ENCODE measurements at regions not wholly inside any gene's neighbourhood (a gene's known extent, or its start where the extent isn't known, plus 50 kb on each side); places are given as distances from the start of the nearest gene placed in this dataset.

DNA sequence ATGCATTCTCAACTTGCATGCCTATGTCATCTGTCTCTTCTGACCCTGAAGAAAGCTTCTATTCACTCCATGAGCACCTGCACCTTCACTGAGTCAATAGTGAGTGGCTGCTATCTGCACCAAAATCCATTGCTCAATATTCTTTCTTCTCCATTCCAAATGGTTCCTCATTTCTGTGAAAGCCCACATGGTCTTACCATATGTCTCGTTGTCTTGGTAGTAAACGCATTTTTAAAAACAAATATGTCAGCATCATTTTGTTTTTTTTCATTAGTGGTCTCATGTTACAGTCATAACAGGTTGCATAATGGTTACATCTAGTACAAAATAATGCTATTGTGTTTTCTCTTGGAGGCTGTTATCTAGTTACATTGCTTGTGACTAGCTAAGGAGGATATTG, 106.9 kb upstream of the CPM start:
- no peak overlapping the region for H3K27ac Mint-ChIP-seq
- no peak overlapping the region for H3K4me3 Mint-ChIP-seq
- H3K4me1 Mint-ChIP-seq, result peaks cover 5% of the 10 kb centered on the region
- ATAC-seq, result no peak
- no peaks in the 10 kb centered on the region for H3K9me3 Mint-ChIP-seq
- ChIA-PET POLR2A (no interaction called here), CTCF (no interaction called here)
- H3K36me3 Mint-ChIP-seq, result no peaks in the 10 kb centered on the region
- DNase-seq (ENCODE audit: low spot score), result no peak
- TF ChIP-seq, protein P1, sequence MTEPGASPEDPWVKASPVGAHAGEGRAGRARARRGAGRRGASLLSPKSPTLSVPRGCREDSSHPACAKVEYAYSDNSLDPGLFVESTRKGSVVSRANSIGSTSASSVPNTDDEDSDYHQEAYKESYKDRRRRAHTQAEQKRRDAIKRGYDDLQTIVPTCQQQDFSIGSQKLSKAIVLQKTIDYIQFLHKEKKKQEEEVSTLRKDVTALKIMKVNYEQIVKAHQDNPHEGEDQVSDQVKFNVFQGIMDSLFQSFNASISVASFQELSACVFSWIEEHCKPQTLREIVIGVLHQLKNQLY (CRISPR knock-in tag; IDR thresholded peaks at IDR 0.05), result no peak
- H3K27me3 Mint-ChIP-seq (ENCODE audit: low read depth), result no peaks in the 10 kb centered on the region

- Mint-ChIP-seq H3K27me3 (ENCODE audit: low read depth) (no peaks in the 10 kb centered on the region), H3K9me3 (no peaks in the 10 kb centered on the region), H3K36me3 (no peaks in the 10 kb centered on the region), H3K4me1 (peaks cover 13% of the 10 kb centered on the region), H3K27ac (no peak overlapping the region), H3K4me3 (no peak overlapping the region)
- no peak for TF ChIP-seq FOXJ3 (CRISPR knock-in tag; IDR thresholded peaks at IDR 0.05; ENCODE audit: borderline replicate concordance)
- no peak for TF ChIP-seq MYBL2 (CRISPR knock-in tag; IDR thresholded peaks at IDR 0.05)
- TF ChIP-seq, protein P2, sequence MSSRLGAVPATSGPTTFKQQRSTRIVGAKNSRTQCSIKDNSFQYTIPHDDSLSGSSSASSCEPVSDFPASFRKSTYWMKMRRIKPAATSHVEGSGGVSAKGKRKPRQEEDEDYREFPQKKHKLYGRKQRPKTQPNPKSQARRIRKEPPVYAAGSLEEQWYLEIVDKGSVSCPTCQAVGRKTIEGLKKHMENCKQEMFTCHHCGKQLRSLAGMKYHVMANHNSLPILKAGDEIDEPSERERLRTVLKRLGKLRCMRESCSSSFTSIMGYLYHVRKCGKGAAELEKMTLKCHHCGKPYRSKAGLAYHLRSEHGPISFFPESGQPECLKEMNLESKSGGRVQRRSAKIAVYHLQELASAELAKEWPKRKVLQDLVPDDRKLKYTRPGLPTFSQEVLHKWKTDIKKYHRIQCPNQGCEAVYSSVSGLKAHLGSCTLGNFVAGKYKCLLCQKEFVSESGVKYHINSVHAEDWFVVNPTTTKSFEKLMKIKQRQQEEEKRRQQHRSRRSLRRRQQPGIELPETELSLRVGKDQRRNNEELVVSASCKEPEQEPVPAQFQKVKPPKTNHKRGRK (CRISPR knock-in tag; IDR thresholded peaks at IDR 0.05; ENCODE audit: borderline replicate concordance), result no peak
- no peak for TF ChIP-seq ZNF232 (CRISPR knock-in tag; IDR thresholded peaks at IDR 0.05)
- TF ChIP-seq, protein P3, sequence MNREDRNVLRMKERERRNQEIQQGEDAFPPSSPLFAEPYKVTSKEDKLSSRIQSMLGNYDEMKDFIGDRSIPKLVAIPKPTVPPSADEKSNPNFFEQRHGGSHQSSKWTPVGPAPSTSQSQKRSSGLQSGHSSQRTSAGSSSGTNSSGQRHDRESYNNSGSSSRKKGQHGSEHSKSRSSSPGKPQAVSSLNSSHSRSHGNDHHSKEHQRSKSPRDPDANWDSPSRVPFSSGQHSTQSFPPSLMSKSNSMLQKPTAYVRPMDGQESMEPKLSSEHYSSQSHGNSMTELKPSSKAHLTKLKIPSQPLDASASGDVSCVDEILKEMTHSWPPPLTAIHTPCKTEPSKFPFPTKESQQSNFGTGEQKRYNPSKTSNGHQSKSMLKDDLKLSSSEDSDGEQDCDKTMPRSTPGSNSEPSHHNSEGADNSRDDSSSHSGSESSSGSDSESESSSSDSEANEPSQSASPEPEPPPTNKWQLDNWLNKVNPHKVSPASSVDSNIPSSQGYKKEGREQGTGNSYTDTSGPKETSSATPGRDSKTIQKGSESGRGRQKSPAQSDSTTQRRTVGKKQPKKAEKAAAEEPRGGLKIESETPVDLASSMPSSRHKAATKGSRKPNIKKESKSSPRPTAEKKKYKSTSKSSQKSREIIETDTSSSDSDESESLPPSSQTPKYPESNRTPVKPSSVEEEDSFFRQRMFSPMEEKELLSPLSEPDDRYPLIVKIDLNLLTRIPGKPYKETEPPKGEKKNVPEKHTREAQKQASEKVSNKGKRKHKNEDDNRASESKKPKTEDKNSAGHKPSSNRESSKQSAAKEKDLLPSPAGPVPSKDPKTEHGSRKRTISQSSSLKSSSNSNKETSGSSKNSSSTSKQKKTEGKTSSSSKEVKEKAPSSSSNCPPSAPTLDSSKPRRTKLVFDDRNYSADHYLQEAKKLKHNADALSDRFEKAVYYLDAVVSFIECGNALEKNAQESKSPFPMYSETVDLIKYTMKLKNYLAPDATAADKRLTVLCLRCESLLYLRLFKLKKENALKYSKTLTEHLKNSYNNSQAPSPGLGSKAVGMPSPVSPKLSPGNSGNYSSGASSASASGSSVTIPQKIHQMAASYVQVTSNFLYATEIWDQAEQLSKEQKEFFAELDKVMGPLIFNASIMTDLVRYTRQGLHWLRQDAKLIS (CRISPR knock-in tag; IDR thresholded peaks at IDR 0.05; ENCODE audit: borderline replicate concordance), result no peak
- TF ChIP-seq CREM (CRISPR knock-in tag; IDR thresholded peaks at IDR 0.05), result no peak
- TF ChIP-seq ERG (CRISPR knock-in tag; IDR thresholded peaks at IDR 0.05), result no peak
- TF ChIP-seq, protein P4, sequence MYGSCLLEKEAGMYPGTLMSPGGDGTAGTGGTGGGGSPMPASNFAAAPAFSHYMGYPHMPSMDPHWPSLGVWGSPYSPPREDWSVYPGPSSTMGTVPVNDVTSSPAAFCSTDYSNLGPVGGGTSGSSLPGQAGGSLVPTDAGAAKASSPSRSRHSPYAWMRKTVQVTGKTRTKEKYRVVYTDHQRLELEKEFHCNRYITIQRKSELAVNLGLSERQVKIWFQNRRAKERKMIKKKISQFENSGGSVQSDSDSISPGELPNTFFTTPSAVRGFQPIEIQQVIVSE (CRISPR knock-in tag; IDR thresholded peaks at IDR 0.05; ENCODE audit: borderline replicate concordance), result no peak
- ATAC-seq (no peak), DNase-seq (ENCODE audit: low spot score) (no peak)
- ChIA-PET CTCF (no interaction called here), POLR2A (no interaction called here)
Observed at GRCh38 chr12:69042557-69042956, 109.6 kb upstream of the CPM start.

- Mint-ChIP-seq H3K36me3 (no peaks in the 10 kb centered on the region), H3K27ac (no peak overlapping the region), H3K4me3 (no peak overlapping the region), H3K4me1 (peaks cover 13% of the 10 kb centered on the region), H3K27me3 (ENCODE audit: low read depth) (no peaks in the 10 kb centered on the region), H3K9me3 (no peaks in the 10 kb centered on the region; the same call in 1 of the 2 replicates)
- ATAC-seq (no peak; the same call in none of the 2 replicates), DNase-seq (ENCODE audit: low spot score) (peak; percentile 13)
- POLR2A ChIA-PET, result interaction anchor here (0.5 kb wide), 1 partner anchor 685 kb away, joined by 3 read pairs; no protein-coding TSS in a partner anchor
- CTCF ChIA-PET, result no interaction called here
- TF ChIP-seq OVOL2 (CRISPR knock-in tag; IDR thresholded peaks at IDR 0.05; ENCODE audit: borderline replicate concordance) (no peak), ZNF423 (CRISPR knock-in tag; IDR thresholded peaks at IDR 0.05) (peak; percentile 99)
Observed at GRCh38 chr12:69042970-69043369, 110.0 kb upstream of the CPM start.
